Lower leg skin (tissue), 3 donors: ENCODE measurements at regions not wholly inside any gene's neighbourhood (a gene's known extent, or its start where the extent isn't known, plus 50 kb on each side); places are given as distances from the start of the nearest gene placed in this dataset.

Experiments
- POLR2A ChIP-seq, 2 donors: fragments of 450-650 bp; IDR thresholded peaks; one replicate each; pipeline ENCODE4 v1.6.1; 2016 to 2017; ENCODE audit warnings: antibody characterized with exemption in 2 of 2, mild to moderate bottlenecking in 1 of 2, moderate library complexity in 1 of 2
- TF ChIP-seq, protein P1 (sequence below), 3 donors: fragments of 450-650 bp; IDR thresholded peaks; one replicate each; pipeline ENCODE4 v1.5.1; 2016; ENCODE audit warnings: antibody characterized with exemption in 3 of 3, mild to moderate bottlenecking in 3 of 3, moderate library complexity in 2 of 3

DNA sequence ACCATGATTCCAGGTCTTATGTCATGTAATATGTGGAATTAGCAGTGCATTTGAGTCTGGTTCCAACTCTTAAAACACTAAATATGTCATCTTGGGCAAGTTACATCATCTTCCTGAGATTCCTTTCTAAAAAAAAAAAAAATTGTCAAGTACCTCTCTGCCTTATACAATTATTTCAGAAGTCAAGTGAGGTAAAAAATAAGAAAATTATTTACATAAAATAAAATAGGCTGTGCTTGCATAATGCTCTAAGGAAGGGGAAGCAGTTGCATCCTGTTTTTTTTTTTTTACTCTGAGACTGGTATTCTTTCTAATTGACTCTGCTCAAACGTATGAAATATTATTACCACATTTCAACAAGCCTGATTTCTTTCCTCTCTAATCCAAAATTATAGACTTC, 55.1 kb upstream of the SEMA3A start:
- TF ChIP-seq, protein P1, sequence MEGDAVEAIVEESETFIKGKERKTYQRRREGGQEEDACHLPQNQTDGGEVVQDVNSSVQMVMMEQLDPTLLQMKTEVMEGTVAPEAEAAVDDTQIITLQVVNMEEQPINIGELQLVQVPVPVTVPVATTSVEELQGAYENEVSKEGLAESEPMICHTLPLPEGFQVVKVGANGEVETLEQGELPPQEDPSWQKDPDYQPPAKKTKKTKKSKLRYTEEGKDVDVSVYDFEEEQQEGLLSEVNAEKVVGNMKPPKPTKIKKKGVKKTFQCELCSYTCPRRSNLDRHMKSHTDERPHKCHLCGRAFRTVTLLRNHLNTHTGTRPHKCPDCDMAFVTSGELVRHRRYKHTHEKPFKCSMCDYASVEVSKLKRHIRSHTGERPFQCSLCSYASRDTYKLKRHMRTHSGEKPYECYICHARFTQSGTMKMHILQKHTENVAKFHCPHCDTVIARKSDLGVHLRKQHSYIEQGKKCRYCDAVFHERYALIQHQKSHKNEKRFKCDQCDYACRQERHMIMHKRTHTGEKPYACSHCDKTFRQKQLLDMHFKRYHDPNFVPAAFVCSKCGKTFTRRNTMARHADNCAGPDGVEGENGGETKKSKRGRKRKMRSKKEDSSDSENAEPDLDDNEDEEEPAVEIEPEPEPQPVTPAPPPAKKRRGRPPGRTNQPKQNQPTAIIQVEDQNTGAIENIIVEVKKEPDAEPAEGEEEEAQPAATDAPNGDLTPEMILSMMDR (IDR thresholded peaks at IDR 0.05) = no peak
- no peak for TF ChIP-seq POLR2A (IDR thresholded peaks at IDR 0.05)
